ENCODE measurements at regions not wholly inside any gene's neighbourhood (a gene's known extent, or its start where the extent isn't known, plus 50 kb on each side); places are given as distances from the start of the nearest gene placed in this dataset.

DNA sequence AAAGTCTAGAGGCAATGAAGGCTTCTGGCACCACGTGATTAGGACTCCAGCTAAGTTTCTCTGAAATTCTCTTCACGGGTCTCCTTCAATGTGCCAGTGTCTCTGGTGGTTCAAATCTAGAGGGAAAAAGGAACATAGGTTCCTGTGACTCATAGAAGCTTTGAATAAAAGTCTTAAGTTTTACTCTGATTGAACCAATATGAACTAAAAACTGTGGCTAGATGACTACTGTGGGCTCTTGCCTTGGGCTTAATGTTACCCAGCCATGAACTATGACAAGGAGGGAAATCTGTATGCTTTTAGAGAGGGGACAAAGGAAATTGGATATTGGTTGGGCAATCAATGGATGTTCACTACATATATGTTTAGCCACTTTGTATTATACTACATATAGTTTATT lies 49.9 kb upstream of the TEX13D start:
- TF ChIP-seq, protein P1, sequence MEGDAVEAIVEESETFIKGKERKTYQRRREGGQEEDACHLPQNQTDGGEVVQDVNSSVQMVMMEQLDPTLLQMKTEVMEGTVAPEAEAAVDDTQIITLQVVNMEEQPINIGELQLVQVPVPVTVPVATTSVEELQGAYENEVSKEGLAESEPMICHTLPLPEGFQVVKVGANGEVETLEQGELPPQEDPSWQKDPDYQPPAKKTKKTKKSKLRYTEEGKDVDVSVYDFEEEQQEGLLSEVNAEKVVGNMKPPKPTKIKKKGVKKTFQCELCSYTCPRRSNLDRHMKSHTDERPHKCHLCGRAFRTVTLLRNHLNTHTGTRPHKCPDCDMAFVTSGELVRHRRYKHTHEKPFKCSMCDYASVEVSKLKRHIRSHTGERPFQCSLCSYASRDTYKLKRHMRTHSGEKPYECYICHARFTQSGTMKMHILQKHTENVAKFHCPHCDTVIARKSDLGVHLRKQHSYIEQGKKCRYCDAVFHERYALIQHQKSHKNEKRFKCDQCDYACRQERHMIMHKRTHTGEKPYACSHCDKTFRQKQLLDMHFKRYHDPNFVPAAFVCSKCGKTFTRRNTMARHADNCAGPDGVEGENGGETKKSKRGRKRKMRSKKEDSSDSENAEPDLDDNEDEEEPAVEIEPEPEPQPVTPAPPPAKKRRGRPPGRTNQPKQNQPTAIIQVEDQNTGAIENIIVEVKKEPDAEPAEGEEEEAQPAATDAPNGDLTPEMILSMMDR (conservative IDR thresholded peaks at IDR 0.05) = no peak
- no peak for TF ChIP-seq EZH2 (IDR thresholded peaks at IDR 0.05; ENCODE audit: low read depth)

All from PC-9 (cell line).